Type B pancreatic cell (in vitro differentiated cells): ENCODE measurements at regions not wholly inside any gene's neighbourhood (a gene's known extent, or its start where the extent isn't known, plus 50 kb on each side); places are given as distances from the start of the nearest gene placed in this dataset.

Experiments
- DNase-seq: peaks from one replicate; pipeline ENCODE4 v3.0.0; 2021; ENCODE audit warnings: mixed read lengths; ENCODE audit not compliant: unreplicated experiment; ENCODE audit errors: extremely low spot score
- H3K27ac Mint-ChIP-seq: 2 replicates; pipeline ENCODE4 v1.8.0; 2021; ENCODE audit warnings: mild to moderate bottlenecking, mixed read lengths
- H3K27me3 Mint-ChIP-seq: 2 replicates; pipeline ENCODE4 v1.8.0; 2021; ENCODE audit warnings: mixed read lengths
- H3K36me3 Mint-ChIP-seq: 2 replicates; pipeline ENCODE4 v1.8.0; 2021; ENCODE audit warnings: mixed read lengths
- H3K4me1 Mint-ChIP-seq: one replicate; pipeline ENCODE4 v1.8.0; 2021; ENCODE audit warnings: mixed read lengths; ENCODE audit not compliant: unreplicated experiment
- H3K4me3 Mint-ChIP-seq: 2 replicates; pipeline ENCODE4 v1.8.0; 2021; ENCODE audit warnings: mild to moderate bottlenecking, mixed read lengths
- H3K9me3 Mint-ChIP-seq: 2 replicates; pipeline ENCODE4 v1.8.0; 2021; ENCODE audit warnings: mixed read lengths
- TF ChIP-seq, protein P1 (sequence below): fragments of 200-600 bp; sonication (generic); conservative IDR thresholded peaks from 2 replicates; pipeline ENCODE4 v1.5.0; 2021; ENCODE audit warnings: antibody characterized with exemption, mild to moderate bottlenecking

DNA sequence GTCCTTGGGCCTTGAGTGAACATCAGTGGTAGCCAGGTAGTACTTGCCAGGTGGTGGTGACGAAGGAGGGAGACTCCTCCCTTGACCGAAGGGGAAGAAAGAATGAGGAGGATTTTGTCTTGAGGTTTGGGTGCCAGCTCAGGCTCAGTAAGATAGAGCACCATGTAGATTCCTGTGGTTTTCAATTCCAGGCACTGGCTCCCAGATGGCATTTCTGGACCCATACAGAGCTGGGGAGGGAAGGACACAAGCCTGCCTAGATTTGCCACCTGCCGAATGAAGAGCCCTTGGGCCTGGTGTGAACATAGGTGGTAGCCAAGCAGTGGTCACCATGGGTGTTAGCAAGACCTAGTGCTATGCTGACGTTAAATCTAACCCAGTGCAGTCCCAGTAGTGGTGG lies 108.8 kb upstream of the UBE2E3 start:
- TF ChIP-seq, protein P1, sequence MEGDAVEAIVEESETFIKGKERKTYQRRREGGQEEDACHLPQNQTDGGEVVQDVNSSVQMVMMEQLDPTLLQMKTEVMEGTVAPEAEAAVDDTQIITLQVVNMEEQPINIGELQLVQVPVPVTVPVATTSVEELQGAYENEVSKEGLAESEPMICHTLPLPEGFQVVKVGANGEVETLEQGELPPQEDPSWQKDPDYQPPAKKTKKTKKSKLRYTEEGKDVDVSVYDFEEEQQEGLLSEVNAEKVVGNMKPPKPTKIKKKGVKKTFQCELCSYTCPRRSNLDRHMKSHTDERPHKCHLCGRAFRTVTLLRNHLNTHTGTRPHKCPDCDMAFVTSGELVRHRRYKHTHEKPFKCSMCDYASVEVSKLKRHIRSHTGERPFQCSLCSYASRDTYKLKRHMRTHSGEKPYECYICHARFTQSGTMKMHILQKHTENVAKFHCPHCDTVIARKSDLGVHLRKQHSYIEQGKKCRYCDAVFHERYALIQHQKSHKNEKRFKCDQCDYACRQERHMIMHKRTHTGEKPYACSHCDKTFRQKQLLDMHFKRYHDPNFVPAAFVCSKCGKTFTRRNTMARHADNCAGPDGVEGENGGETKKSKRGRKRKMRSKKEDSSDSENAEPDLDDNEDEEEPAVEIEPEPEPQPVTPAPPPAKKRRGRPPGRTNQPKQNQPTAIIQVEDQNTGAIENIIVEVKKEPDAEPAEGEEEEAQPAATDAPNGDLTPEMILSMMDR, result no peak
- no peaks in the 10 kb centered on the region for H3K36me3 Mint-ChIP-seq
- H3K27ac Mint-ChIP-seq, result no peak overlapping the region
- no peaks in the 10 kb centered on the region for H3K4me1 Mint-ChIP-seq
- no peak for DNase-seq
- peaks cover 3% of the 10 kb centered on the region for H3K27me3 Mint-ChIP-seq
- H3K4me3 Mint-ChIP-seq, result no peak overlapping the region
- H3K9me3 Mint-ChIP-seq, result no peaks in the 10 kb centered on the region

DNA sequence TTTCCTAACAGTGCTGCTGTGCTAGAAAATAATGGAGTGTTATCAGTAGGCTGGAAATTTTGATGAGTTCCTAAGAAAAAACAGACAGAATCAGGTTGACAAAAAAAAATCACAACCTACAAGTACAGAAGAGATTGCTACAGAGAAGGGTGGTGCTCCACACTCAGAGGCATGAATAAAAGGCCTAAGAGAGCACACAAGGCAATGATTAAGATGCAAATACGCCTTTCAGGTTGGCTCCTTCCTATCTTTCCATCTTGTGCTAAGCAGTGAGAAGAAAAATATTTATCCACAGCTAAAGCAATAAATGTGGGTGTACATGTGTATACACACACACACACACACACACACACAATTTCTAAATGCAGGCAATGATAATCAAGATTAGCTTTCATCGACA lies 130.6 kb upstream of the UBE2E3 start:
- Mint-ChIP-seq H3K4me1 (no peaks in the 10 kb centered on the region), H3K27me3 (no peaks in the 10 kb centered on the region), H3K36me3 (no peaks in the 10 kb centered on the region), H3K9me3 (no peaks in the 10 kb centered on the region), H3K4me3 (no peak overlapping the region), H3K27ac (no peak overlapping the region)
- DNase-seq, result no peak
- TF ChIP-seq, protein P1, result no peak

DNA sequence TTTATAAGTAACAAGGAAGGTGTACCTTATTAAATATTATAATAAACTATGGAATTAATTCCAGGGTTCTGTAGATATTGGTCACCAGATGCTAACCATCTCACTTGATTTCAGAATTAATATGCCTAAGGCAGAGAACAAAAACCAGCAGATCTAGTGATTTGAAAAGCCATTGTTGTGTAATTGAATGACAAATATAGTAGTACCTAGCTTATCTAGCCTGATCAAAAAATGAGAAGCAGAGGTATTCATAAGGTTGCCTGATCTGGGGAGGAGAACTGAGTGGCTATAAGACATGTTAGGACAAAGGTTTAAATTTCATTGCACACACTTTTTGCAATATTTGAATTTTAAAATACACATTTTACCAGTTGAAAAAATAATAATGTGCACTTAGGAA lies 132.0 kb upstream of the UBE2E3 start:
- TF ChIP-seq, protein P1, result no peak
- H3K4me1 Mint-ChIP-seq, result no peaks in the 10 kb centered on the region
- no peak for DNase-seq
- H3K4me3 Mint-ChIP-seq, result no peak overlapping the region
- H3K27me3 Mint-ChIP-seq, result no peaks in the 10 kb centered on the region
- no peaks in the 10 kb centered on the region for H3K9me3 Mint-ChIP-seq
- H3K27ac Mint-ChIP-seq, result no peak overlapping the region
- no peaks in the 10 kb centered on the region for H3K36me3 Mint-ChIP-seq

DNA sequence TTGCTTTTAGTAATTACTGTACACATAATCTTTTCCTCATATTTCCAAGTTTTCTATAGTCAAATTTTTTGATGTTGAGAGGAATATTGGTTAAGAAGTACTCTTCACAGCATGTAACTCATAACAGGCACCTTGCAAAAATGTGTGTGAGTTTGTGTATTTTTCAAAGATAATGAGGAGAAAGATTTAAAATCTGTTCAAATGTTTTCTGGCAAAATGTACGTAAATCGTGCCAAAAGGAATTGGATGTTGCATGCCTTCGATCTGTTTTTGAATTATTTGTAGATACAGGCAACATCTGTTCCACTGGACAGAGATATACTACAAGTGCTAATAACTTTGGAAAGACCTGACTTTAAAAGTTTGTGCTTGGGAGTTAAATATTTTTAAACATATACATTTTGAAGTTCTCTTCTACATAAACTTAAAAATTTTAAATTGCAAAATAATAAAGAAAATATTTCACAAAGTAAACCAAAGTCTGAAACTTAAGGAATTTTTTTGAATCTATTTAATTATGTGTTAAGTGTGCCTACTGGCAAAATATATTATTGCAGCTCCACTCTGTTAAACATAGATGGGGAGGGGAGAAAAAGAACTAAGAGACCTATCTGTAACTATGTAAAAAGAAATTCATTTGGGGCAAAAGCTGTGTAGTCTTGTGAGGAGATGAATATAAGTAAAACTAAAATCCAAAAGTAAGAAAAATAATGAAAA lies 133.5 kb upstream of the UBE2E3 start:
- DNase-seq, result no peak
- H3K36me3 Mint-ChIP-seq, result no peaks in the 10 kb centered on the region
- H3K4me3 Mint-ChIP-seq, result no peak overlapping the region
- no peaks in the 10 kb centered on the region for H3K9me3 Mint-ChIP-seq
- H3K27ac Mint-ChIP-seq, result no peak overlapping the region
- TF ChIP-seq, protein P1, result peak; percentile 65
- no peaks in the 10 kb centered on the region for H3K4me1 Mint-ChIP-seq
- no peaks in the 10 kb centered on the region for H3K27me3 Mint-ChIP-seq

DNA sequence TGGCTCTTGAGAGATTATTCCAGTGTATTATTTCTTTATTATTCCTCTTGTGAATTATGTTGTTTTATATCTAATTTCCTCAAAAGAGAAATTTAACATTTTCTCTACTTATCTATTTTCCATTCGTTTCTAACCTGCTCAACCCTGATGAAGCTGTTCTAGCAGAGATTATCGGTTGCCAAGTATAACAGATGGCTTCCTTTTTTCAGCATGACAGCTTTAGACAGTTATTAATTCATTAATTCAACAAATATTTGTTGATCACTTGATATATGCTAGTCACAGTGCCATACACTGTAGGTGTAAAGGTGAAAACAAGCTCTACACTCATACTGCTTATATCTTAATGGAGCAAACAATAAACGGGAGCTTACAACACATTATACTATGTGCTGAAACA lies 137.9 kb upstream of the UBE2E3 start:
- H3K4me3 Mint-ChIP-seq, result no peak overlapping the region
- no peaks in the 10 kb centered on the region for H3K27me3 Mint-ChIP-seq
- TF ChIP-seq, protein P1, result no peak
- DNase-seq, result no peak
- H3K9me3 Mint-ChIP-seq, result no peaks in the 10 kb centered on the region
- H3K4me1 Mint-ChIP-seq, result no peaks in the 10 kb centered on the region
- H3K36me3 Mint-ChIP-seq, result no peaks in the 10 kb centered on the region
- H3K27ac Mint-ChIP-seq, result no peak overlapping the region
